ENCODE measurements at regions not wholly inside any gene's neighbourhood (a gene's known extent, or its start where the extent isn't known, plus 50 kb on each side); places are given as distances from the start of the nearest gene placed in this dataset.

DNA sequence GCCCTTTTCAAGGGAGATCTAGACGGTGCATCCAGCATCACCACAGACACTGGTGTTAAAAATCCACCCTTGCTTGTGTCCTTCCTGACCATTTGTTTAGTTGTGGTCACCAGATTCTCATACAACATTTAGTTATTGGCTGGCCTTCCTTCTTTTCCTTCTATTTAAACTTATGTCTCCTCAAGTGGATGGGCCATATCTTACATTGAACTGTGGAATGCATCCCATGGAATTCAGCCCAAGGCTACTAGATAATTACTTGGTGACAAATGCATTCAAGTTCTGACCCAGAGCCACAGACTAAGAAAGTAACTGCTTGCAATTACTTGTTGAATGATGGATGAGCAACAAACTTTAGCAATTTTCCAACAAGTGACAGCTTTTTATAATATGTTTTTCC is 198.9 kb upstream of the SSTR4 start:
- no peak for DNase-seq (ENCODE audit: low read depth)
- TF ChIP-seq, protein P1, sequence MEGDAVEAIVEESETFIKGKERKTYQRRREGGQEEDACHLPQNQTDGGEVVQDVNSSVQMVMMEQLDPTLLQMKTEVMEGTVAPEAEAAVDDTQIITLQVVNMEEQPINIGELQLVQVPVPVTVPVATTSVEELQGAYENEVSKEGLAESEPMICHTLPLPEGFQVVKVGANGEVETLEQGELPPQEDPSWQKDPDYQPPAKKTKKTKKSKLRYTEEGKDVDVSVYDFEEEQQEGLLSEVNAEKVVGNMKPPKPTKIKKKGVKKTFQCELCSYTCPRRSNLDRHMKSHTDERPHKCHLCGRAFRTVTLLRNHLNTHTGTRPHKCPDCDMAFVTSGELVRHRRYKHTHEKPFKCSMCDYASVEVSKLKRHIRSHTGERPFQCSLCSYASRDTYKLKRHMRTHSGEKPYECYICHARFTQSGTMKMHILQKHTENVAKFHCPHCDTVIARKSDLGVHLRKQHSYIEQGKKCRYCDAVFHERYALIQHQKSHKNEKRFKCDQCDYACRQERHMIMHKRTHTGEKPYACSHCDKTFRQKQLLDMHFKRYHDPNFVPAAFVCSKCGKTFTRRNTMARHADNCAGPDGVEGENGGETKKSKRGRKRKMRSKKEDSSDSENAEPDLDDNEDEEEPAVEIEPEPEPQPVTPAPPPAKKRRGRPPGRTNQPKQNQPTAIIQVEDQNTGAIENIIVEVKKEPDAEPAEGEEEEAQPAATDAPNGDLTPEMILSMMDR (conservative IDR thresholded peaks at IDR 0.05; ENCODE audit: low read depth, low read length), result no peak
- no peak overlapping the region for H3K4me3 ChIP-seq (ENCODE audit: low read depth, low read length)

DNA sequence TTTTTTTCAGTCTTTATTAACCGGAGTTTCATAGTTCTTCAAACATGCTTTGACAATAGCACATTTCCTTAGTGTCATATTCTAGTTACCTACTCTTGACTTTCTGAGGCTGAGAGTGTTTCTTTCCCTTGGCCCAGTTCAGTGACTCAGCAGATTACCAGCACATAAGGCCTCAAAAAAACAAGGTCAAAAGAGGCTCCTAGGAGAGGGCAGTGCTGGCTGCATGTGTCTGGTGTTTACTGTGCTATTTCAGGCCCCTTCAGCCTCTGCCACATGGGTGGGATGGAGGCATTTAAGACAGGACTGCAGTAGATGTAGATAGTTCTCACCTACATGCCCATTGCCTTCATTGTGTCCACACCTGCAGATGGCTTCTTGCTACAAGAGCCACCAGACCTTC is 198.2 kb upstream of the SSTR4 start:
- no peak for DNase-seq (ENCODE audit: low read depth)
- TF ChIP-seq, protein P1 (conservative IDR thresholded peaks at IDR 0.05; ENCODE audit: low read depth, low read length), result no peak
- no peak overlapping the region for H3K4me3 ChIP-seq (ENCODE audit: low read depth, low read length)

DNA sequence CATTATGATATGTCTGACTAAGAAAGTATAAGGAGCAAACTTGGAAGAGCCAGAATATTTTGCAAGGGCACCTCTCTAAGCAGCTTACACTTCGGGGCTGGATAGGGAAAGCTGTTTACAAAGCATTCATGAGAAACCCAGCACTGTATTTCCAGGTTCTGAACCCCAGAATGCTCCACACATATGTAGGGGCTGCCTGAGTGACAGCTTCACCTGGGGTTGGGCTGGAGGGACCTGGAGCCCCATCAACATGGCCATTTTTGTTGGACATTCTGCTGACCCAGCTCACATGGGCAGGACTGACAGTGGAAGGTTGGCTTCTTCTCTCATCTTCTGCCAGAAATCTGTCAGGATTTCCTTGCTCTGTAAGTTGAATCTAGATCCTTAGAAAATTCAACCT is 197.1 kb upstream of the SSTR4 start:
- H3K4me3 ChIP-seq (ENCODE audit: low read depth, low read length), result no peak overlapping the region
- TF ChIP-seq, protein P1 (conservative IDR thresholded peaks at IDR 0.05; ENCODE audit: low read depth, low read length), result no peak

DNA sequence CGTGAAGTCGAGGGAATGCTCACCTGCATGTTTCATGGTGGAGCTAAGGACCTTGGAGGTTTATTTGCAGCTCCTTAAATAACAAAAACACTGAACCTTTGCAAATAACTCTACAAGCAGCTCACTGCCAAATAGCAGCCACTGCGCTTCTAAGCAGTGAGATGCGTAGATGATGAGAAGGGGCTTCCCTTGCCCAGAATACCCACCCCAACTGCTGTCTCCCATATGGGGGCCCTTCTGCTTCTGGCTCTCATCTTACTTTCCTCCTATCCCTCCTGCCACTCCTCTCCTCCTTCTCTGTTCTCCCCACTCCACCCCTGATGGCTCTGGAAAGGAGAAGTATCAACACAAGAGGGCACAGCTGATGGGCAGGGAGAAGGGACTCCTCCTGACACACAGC is 193.3 kb upstream of the SSTR4 start:
- H3K4me3 ChIP-seq (ENCODE audit: low read depth, low read length), result no peak overlapping the region
- DNase-seq (ENCODE audit: low read depth), result no peak
- TF ChIP-seq, protein P1 (conservative IDR thresholded peaks at IDR 0.05; ENCODE audit: low read depth, low read length), result no peak

More for the DNA sequence above, 197.1 kb upstream of the SSTR4 start:
- DNase-seq (ENCODE audit: low read depth), result no peak

DNA sequence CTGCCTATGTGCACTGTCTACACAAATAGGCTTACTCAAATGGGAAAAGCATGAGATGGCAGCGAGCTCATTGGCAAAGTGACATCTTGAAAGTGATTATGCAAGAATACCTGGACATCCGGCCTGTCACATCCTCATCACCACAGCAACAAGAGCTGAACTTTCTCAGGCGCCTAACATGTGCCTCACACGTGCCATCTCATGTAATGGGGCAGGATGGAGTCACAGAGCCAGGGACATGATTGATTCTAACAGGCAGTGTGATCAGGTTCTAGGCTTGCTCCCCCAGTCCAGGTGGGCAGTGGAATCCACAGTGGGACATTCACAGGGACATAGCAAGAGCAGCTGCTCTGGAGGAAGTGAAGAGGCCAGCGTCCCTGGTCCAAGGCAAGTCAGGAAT is 192.3 kb upstream of the SSTR4 start:
- DNase-seq (ENCODE audit: low read depth), result no peak
- TF ChIP-seq, protein P1 (conservative IDR thresholded peaks at IDR 0.05; ENCODE audit: low read depth, low read length), result no peak
- H3K4me3 ChIP-seq (ENCODE audit: low read depth, low read length), result no peak overlapping the region

DNA sequence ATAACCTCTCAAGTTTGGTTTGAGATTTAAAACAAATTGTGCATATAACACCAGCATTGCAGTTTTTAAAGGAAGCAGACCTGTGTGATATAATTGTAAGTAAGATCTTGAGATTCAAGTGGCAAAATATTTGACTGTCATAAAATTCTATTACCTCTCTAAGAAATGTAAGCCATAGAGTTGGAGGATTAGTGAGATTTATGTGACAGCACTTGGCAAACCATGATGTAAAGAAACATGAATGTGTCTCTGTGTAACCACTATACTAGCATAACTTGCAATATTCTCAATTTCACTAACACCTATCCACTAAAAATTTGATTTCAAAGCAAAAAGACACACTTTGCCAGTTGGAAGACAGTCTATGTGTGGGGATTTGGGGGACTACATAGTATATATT is 190.2 kb upstream of the SSTR4 start:
- H3K4me3 ChIP-seq (ENCODE audit: low read depth, low read length), result no peak overlapping the region
- TF ChIP-seq, protein P1 (conservative IDR thresholded peaks at IDR 0.05; ENCODE audit: low read depth, low read length), result no peak
- no peak for DNase-seq (ENCODE audit: low read depth)

DNA sequence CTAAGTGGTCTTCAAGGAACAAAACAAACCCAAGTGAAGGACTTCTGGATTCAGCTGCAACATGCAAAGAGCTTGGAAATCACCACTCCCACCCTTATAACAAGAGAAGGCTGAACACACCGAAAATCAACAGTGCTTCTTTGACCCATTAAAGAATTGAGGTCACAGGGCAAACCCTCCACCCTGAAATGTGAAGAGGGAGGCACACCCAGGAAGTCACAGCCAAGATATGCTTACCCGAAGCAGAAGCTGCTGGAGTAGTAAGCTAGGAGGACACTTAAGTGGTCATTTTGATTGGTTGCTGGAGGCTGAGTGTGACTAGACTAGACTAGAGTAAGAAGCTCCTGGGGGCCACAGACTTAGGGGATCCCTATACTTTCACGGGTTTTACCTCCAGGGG is 188.2 kb upstream of the SSTR4 start:
- TF ChIP-seq, protein P1 (conservative IDR thresholded peaks at IDR 0.05; ENCODE audit: low read depth, low read length), result no peak
- DNase-seq (ENCODE audit: low read depth), result no peak
- no peak overlapping the region for H3K4me3 ChIP-seq (ENCODE audit: low read depth, low read length)

All from epithelial cell of proximal tubule (primary cell).